Astrocyte of the hippocampus (primary cell): ENCODE measurements at regions not wholly inside any gene's neighbourhood (a gene's known extent, or its start where the extent isn't known, plus 50 kb on each side); places are given as distances from the start of the nearest gene placed in this dataset.

Source experiments
- DNase-seq: peaks from one replicate; pipeline ENCODE4 v3.0.0; 2011; ENCODE audit warnings: low read depth, low spot score

DNA sequence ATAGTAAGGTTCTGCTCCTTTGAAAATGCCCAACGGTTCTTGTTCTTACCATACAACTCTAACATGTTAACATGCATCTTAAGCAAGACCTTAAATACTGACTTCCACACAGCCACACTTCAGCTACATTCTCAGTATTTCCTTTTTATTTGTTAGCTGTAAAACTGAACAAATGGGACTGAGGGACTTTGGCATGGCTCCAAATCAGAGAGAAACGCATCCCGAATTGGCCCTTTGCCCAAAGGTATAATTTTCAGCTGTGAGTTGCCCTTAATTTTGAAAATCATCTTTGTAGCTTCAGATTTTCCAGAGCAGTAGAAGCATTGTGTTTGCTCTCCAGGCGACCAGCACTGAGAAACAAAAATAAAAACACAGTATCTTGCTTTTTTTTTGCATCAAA lies 56.4 kb downstream of the NEUROD6 start:
- no peak for DNase-seq

GRCh38 chr7:31271641-31272405 lies 68.7 kb downstream of the NEUROD6 start:
- DNase-seq, result no peak

- DNase-seq, result no peak
These were observed 73.0 kb downstream of the NEUROD6 start for GRCh38 chr7:31267486-31267885.

- DNase-seq, result no peak
These were observed 77.2 kb downstream of the NEUROD6 start for GRCh38 chr7:31263338-31263737.

DNA sequence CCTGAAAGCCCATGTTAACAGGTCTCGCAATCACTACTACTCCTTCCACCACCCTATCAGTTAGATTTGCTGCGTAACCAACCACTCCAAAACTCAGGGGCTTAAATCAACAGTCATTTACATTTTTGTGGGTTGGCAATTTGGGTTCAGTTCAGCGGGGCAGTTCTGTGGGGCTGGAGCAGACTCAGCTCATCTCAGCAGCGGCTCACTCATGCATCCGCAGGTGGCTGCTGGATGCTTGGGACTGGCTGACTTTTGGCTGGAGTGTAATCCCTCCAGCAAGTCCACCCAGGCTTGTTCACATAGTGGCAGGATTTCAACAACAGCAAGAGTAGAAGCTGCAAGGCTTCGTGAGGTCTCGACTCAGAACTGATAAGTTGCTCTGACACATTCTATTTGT lies 79.2 kb downstream of the NEUROD6 start:
- peak; percentile 66 for DNase-seq

DNA sequence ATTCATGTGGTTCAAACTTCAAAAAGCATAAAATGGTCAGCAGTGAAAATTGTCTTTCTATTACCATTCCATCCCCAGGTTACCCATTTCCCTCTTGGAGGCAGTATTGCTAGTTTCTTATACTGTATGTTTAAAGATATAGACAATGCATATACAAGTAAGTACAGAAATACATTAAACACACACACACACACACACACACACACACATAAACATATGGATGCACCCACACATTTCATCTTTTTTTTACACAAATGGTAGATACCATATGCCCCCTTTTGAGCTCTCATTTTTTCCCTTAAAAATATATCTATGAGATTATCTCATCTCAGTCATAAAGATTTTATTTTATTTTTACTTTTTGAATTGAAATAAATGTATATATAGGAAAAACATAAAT lies 79.7 kb downstream of the NEUROD6 start:
- no peak for DNase-seq

GRCh38 chr7:31258391-31258790 lies 82.1 kb downstream of the NEUROD6 start:
- no peak for DNase-seq

DNA sequence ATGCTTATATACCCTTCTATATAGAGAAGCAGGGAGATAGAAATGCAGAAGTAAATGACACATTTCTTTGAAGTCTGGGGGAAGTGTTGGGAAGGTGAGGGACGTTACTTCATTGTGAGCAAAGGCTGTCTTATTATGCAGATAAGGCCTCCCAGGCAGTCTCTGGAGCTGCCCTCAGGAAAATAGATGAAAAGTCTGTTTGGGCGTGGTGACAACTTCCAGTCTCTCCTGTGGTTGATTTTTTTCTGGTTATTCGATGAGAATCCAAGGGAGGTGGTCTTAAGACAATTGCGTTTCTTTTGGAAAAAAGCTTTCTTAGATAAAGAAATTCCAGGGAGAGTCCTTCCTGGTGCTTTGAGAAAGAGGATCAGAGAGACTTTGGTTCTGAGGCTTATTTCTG lies 84.0 kb downstream of the NEUROD6 start:
- DNase-seq, result no peak

DNA sequence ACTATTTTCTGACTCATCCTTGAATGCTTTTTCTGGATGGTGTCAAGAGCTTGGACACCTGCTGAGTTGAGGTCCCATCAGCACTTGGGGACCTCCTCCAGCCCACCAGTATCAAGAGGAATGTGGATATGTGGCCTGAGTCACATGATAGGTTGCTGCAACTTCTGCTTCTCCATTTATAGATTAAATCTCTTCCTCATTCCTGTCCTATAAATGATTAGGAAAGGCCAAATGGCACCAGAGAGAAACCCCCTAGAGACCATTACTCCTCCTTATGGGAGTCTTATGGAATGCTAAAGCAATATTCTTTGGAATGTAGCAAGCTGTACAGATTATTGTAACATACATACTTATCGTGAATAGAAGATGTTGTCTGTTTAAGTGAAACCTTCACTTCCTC lies 85.6 kb downstream of the NEUROD6 start:
- no peak for DNase-seq

DNA sequence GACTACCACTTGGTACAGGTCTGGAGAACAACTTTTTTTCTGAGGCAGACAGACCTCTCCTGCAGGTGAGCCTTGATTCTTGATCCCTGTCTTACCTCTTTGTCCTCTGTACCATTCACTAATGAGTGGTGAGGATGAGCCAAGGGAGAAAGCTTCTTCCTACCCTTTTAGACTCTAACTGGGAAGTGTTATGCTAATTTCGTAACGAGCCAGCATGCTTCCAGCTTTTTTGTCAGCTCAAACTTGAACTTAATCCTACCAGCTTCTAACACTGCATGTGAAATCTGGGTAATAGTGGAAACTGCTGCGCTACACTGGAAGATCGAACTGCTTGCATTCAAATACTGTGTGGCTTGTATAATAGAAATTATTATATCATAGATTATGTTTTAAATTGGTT lies 87.0 kb downstream of the NEUROD6 start:
- no peak for DNase-seq

DNA sequence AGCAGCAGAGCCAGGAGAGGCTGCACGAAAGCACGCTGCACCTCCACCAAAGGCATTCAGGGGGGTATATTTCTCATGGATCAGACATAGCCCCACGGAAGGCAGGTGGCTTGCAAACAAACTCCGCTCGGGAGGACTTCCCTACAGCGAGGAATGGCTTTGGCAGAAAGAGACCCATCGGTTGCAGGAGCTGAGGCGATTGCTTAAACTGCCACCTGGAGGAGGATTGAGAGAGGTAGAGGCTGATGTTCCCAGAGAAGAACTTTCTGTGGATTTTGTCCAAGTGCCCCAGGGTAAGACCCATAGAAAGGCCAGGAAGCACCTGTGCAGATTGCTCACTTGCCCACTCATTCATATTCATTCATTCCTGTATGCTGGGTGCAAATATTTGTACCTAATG lies 89.1 kb downstream of the NEUROD6 start:
- DNase-seq, result no peak

DNA sequence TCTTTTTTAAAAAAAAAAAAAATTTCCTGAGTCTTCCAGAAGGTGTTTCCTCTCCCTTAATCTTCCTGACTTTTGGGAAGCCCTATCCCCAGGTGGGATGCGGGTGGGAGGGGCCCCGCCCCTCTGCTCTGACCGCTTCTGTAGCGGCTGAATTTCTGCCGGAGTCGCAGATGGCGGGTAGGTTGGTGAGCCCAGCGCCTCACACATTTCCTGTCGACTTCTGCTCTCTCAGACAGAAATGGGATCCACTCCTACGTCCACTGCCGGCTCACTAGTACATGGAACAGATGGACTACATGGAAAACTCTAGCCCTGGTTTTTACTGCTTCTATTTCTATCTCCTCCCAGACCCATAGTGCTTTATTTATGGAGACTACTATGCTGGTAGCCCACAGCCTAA lies 90.9 kb downstream of the NEUROD6 start:
- DNase-seq, result no peak

- DNase-seq, result no peak
These were observed 103.7 kb downstream of the NEUROD6 start for GRCh38 chr7:31236868-31237267.

- DNase-seq, result peak; percentile 3
These were observed 105.5 kb downstream of the NEUROD6 start for GRCh38 chr7:31234836-31235605.

GRCh38 chr7:31228957-31229356 lies 111.6 kb downstream of the NEUROD6 start:
- no peak for DNase-seq

- no peak for DNase-seq
These were observed 125.8 kb downstream of the NEUROD6 start for GRCh38 chr7:31214751-31215150.

DNA sequence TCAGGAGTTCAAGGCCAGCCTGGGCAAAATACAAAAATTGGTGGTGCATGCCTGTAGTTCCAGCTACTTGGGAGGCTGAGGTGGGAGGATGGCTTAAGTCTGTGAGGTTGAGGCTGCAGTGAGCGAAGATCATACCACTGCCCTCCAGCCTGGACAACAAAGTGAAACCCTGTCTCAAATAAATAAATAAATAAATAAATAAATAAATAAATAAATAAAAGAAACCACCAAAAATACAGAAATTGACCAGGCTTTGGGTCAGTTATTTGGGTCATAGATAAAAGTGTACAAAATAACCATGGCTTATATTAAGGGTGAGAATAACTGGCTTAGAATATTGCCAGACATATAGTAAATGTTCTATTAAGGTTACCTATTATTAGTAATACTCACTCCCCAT lies 129.2 kb downstream of the NEUROD6 start:
- DNase-seq, result no peak

- DNase-seq, result no peak
These were observed 136.5 kb downstream of the NEUROD6 start for GRCh38 chr7:31204071-31204470.

DNA sequence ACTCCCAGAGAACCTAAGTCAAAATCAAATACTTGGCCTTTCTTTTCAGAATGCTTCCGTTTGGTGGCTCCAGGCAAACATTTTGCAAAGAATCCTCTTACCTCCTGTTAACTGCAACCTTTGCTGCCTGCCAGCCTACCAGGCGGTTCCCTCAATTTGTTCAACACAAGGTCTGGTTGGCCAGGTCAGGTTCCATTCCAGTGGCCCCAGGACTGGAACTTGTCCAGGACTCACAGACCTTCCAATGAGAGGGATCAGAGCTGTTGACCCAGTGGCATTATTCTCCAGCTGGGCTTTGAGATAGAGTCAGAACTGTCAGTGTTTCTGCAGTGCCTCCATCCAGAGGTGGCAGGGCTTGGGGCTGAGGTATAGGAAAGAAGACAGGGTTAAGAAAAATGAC lies 137.0 kb downstream of the NEUROD6 start:
- DNase-seq, result no peak

DNA sequence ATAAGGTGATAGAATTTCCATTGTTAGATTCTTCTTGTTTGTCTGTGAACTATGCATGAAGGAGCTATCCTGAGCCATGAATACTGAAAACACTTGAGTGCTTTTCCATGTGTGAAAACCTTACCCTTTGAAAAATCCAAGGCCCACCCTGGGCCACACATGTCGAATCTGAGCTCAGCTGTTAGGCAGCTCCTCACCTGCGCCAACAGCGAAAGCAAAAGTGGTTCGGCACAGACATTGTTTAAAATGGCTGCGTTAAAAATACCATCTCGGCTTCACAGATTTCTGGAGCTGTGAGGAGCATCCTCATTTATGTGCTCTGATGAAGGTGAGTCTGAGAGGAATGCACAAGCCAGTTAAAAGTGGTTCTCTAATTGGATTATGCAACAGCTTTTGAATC lies 137.7 kb downstream of the NEUROD6 start:
- DNase-seq, result no peak

DNA sequence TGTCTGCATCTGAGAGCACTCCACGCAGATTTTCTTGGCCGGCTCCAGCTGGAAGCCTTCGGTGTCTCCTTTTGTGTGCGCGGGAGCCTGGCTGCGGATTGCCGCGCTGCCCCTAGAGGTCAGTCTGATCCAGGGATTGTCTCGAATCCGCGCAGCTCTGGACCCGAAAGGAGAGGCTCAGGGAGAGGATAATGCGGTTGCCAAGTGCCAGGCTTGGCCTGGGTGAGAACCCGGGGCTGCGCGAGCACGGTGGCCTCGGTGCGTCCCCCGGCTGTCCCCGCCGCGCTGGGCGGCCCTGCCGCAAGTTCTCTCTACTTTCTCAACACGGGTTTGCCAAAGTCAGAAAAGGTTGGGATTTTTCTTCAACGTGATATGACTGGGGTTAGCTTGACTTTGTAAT lies 140.9 kb downstream of the ADCYAP1R1 start:
- DNase-seq, result peak; percentile 86

GRCh38 chr7:31190906-31191305 lies 138.8 kb downstream of the ADCYAP1R1 start:
- DNase-seq, result no peak

DNA sequence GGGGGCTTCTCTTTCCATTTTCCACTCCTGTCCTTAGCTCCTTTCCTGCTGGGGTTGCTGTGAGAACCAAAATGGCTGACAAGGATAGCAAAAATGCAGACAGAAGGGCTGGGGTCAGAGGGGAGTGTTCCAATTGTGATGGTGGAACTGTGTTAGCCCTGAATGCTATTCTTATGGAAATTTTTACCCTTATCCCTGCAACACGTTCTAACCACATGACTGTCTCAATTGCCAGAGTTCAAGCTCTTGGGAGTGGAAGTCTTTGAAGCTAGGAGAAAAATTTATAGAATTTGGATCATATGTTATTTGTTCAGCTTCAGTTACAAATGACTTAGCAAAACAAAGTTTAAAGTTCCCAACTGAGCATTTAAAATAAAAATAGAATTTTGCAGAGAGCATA lies 134.1 kb downstream of the ADCYAP1R1 start:
- no peak for DNase-seq
